ENCODE measurements at regions not wholly inside any gene's neighbourhood (a gene's known extent, or its start where the extent isn't known, plus 50 kb on each side); places are given as distances from the start of the nearest gene placed in this dataset.

DNA sequence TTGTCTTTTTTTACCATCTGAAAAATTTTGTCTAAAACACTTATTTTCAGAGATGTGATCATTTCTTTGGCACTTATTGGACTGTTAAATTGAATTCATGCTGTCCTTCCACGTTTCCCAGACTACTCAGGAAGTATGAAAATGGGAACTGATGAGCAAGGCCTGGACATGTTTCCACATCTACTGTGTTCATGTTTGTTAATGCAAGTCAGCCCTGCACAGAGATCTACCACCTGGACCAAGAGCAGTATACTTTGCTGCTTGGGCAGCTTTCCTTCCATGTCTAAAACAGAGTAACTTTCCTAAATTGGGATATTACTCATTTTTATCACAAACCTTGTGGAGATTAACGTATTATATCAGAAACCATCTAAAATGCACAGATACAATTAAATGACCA lies 687.4 kb downstream of the DIAPH3 start:
- no peak for DNase-seq

DNA sequence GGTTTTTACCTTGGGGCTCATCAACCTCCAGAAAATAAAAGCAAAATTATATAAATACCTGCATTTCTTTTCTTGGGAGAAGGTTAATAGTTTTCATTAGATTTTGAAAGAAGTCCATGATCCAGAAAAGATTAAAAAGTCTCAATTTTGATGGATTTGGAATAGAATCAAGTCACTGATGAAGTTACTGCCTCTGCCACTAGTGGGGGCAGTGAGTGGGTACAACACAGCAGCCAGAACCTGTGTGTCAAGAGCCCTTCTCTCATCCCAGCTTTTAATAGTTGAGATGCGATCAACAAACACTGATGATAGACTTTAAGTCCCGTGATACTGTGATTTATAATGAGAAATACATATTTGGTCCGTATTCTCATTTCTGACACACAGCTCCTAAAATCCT lies 686.7 kb downstream of the DIAPH3 start:
- DNase-seq, result no peak

GRCh38 chr13:59478908-59479307 lies 684.8 kb downstream of the DIAPH3 start:
- no peak for DNase-seq

- no peak for DNase-seq
Observed at GRCh38 chr13:59479629-59480028, 684.1 kb downstream of the DIAPH3 start.

DNA sequence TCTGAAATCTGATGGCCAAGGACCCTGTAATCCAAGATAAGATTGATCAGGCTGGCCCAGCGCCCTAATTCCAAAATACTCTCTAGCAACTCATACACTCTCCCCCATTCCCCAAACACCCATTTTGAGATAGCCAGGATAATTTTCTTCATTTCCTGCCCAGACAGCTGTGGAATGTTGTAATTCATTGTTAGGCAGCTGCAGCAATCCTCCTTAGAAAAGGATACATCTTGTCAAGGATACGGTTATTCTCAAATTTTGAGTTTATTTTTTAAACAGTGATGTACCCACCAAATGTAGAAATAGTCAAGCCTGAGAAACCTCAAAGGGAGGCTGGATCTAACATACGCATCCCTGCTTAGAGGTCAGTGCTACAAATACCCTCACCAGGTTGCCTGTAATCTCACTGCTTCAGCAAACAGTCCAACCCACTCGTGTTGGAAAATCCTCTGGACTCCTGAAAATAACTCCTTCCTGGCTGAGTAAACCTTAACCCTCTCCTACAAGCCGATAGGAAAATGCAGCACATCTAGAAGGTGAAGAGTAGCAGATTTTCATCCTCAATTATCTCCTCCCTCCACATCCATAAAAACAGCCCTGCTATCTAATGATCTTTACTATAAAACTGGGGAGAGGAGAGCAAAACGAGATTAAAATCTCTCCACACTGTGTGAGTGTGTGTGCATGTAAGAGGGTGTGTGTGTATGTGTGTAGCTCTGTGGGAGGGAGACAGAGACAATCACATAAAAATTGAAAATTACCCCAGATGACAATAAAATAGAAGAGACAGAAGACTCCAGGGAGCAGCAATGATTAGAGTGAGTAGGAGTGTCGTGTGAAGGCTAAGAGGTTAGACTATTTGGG lies 683.1 kb downstream of the DIAPH3 start:
- no peak for DNase-seq

DNA sequence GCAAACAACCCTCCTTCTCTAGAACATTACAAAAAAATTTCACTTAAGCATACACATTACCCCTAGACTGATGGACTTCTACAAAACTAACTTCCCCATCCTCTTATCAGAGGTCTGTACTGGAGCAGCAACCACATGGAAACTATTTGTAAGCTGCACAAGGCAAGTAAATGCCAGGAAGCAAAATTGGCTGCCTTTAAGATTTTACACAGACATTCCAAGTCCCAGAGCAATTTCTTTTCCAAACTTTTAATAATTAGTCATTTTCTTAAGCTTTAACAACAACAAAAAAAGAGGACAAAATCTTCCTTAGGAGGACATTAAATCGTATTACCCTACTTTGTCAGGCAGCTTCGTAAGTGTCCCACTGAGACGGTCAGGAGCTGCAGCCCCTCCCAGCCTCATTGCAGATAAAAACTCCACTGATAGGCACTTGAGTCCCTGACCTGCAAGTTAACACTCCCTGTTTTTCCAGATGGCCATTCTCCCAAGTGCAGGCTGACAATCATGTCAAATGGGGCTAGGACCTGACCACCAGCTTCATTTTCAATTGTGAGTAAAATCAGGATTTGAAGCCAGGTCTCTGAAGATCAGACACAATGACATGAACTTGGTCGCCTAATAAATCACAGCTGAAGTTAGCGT lies 680.1 kb downstream of the DIAPH3 start:
- no peak for DNase-seq

- DNase-seq, result no peak
Observed at GRCh38 chr13:59487883-59488282, 675.8 kb downstream of the DIAPH3 start.

DNA sequence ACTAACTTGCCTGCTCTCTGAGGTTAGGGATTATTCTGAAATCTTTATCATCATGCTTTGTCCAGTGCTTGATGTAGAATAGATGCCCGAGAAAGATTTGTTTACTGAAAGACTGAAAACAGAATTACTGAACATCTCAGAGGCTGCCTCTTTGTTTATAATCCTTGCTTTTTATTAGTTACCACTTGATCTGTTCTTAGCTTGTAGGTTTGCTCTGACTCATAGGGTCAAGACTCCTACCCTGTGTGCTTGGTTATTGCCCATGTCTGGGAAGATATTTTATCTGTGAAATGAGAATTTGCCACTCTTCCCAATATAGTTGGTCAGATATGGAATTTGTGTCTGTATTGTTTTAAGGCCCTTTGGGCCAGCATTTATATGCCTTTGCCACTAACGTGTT lies 675.3 kb downstream of the DIAPH3 start:
- no peak for DNase-seq

DNA sequence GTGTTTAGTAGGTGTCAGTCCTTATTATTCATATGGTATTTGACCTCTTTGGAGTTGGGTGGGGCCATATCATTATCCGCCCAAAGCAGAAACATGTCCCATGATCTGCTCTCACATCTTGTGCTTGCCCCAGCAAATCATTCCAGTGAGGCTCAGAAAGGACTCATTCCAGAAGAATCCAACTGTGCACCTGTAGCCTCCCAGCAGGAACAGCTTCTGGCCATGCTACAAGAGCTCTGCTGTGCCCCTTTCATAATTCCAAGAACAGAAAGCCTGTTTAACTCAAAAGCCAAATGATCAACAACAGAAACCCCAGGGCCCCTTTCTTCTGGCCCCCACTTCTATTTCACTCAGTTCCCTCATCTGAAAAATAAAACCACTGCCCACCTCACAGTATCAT lies 673.1 kb downstream of the DIAPH3 start:
- no peak for DNase-seq

- no peak for DNase-seq
Observed at GRCh38 chr13:59492030-59492636, 671.6 kb downstream of the DIAPH3 start.

GRCh38 chr13:59493436-59493965 lies 670.2 kb downstream of the DIAPH3 start:
- DNase-seq, result no peak

- no peak for DNase-seq
Observed at GRCh38 chr13:59494151-59494550, 669.6 kb downstream of the DIAPH3 start.

GRCh38 chr13:59494560-59494970 lies 669.2 kb downstream of the DIAPH3 start:
- no peak for DNase-seq

DNA sequence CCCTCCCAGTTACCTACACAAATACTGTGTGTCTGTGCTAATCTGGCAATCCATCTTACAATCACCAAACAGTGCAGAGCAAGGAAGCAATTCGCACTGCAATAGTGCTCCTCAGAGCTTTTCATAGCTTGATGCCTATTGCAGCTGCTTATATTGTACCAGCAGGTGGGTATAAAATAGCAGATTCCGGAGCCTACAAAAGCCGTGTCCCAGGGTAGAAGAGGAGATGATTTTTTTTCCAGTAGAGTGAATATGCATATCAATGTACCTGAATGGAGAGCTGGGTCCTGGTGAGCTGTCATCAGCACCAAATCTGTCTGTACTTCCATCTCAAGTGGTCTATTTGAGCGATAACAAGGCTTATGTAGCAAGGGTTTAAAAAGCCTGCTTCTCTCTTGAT lies 668.4 kb downstream of the DIAPH3 start:
- no peak for DNase-seq

DNA sequence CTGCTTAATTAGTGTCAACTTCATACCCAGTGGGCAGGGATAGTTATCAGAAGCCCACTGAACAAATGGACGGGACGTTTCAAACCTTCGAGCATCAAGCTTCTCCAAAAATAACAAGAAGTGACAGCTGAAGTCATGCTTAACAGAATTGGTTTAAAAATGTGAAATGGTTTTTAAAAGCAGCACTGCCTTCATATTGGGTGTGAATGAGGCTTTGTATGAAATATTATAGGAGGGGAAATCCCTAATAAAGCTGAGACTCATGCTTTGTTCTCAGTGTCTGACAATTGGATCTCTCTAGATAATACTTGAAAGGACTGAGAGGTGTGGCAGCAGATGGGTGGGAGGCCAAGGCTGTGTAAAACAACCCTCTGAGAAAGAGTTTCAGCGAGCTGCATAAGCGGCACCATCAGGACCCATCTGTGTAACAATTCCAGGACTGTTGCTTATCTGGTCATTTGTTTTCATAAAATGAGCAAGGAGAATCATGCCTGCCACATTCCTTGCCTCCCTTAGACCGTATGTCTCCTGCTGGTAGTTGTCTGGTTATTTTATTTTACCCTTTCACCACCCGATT lies 667.7 kb downstream of the DIAPH3 start:
- DNase-seq, result no peak

GRCh38 chr13:59497621-59498247 lies 666.0 kb downstream of the DIAPH3 start:
- DNase-seq, result no peak

DNA sequence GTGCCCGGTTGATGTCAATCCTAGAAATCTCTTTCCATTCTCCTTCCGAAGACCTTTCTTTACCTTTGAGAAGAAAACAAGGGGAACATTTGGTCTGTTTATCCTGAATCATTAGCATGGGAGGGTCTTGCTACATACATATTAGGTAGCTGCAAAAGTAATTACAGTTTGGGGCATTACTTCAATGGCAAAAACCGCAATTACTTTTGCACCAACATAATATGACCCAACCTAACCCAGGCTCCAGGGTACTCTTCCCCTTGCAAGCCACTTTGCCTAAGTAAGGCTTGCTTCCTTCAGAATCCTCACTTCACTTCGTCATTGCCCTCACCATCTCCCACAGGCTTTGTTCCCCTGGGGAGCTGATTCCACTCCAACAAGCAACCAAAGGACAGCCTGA lies 662.7 kb downstream of the DIAPH3 start:
- DNase-seq, result no peak

GRCh38 chr13:59504407-59504806 lies 659.3 kb downstream of the DIAPH3 start:
- no peak for DNase-seq

DNA sequence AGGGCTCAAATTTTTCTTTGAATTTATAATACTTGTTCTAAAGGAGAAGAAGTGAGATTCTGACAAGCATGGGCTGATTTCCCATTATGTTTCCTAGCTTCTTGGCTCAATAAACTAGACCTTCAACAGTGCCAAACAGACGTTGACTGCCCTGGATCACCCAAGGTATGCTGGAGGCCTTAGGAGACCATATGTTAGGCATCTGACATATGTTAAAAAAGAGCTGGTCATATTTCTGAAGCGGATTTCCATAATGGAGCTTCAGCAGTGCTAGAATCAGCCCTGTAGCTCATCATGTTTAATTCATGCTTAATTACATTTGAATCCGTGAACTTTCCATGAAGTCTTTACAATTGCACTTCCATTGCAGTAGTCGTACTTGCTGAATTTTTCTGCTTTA lies 653.3 kb downstream of the DIAPH3 start:
- no peak for DNase-seq

- no peak for DNase-seq
Observed at GRCh38 chr13:59513686-59514085, 650.0 kb downstream of the DIAPH3 start.

GRCh38 chr13:59514316-59514715 lies 649.4 kb downstream of the DIAPH3 start:
- DNase-seq, result no peak

- no peak for DNase-seq
Observed at GRCh38 chr13:59519819-59520218, 643.9 kb downstream of the DIAPH3 start.

GRCh38 chr13:59521549-59521948 lies 642.2 kb downstream of the DIAPH3 start:
- no peak for DNase-seq
